ENCODE measurements at regions not wholly inside any gene's neighbourhood (a gene's known extent, or its start where the extent isn't known, plus 50 kb on each side); places are given as distances from the start of the nearest gene placed in this dataset.
"Not testable (repeated sequence)": the region's sequence is repeated elsewhere in the genome, so short reads cannot be mapped to it uniquely, and the experiment has no call there.

GRCh38 chr10:18875477-18875876, 173.1 kb upstream of the MALRD1 start:
- no peak for DNase-seq

DNA sequence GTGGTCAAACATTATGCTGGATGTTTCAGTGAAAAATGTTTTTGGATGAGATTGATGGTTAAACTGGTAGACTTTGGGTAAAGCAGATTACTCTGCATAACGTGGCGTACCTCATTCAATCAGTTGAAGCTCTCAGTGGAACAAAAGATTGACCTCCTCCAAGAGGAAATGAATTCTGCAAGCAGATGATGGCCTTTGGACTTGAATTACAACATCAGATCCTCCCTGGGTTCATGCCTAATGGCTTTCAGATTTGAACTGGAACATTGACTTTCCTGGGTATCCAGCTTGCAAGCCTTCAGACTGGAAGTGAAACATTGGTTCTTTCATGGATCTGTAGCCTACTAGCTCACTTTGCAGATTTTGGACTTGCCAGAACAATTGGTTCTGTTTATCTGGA, 169.3 kb upstream of the MALRD1 start:
- DNase-seq, result no peak

GRCh38 chr10:18880530-18880929, 168.1 kb upstream of the MALRD1 start:
- no peak for DNase-seq

DNA sequence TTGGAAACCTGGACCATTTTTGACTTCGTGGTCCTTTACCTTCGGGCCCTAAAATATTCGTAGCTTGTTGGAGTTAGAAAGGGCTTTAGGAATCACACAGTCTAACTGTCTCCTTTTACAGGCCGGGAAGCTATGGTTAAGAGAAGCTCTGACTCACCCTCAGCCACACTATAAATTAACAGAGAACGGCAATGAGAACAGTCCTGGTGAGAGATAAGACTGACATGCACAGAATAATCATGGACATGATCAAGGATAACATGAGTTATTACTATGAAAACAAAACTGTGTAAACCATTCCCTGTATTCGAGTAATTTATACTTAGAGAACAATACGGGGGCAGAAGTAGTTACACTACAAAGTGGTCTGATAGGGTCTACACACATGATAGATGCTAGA, 162.5 kb upstream of the MALRD1 start:
- no peak for DNase-seq

DNA sequence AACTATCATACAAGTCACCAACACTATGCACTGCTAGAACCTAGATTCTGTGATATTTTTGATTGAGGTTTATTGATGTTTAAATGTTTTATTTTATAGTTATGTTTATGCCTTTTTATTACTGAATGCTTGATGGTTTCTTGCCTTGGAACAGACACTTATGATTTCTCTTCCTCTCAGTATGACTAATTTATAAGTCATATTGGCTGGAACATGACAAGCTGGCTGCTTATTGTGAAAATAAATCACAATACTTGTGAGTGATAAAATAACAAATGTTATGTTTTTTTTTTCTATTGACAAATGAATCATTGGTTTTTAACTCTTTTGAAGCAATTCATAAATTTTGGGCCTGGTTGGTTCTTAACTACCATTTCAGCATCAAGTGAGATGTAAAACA, 142.0 kb upstream of the MALRD1 start:
- DNase-seq, result no peak

DNA sequence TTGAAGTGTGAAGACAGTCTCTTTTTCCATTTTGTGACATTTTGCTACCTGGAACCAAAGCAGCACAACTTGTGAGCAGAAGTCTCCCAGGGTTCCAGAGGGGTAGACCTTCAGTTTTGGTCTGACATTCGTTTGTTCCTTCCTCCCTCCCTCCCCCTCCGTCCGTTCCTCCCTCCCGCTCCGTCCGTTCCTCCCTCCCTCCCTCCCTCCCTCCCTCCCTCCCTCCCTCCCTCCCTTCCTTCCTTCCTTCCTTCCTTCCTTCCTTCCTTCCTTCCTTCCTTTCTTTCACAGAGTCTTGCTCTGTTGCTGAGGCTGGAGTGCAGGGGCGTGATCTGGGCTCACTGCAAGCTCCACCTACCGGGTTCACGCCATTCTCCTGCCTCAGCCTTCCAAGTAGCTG, 131.2 kb upstream of the MALRD1 start:
- not testable (repeated sequence) for DNase-seq

DNA sequence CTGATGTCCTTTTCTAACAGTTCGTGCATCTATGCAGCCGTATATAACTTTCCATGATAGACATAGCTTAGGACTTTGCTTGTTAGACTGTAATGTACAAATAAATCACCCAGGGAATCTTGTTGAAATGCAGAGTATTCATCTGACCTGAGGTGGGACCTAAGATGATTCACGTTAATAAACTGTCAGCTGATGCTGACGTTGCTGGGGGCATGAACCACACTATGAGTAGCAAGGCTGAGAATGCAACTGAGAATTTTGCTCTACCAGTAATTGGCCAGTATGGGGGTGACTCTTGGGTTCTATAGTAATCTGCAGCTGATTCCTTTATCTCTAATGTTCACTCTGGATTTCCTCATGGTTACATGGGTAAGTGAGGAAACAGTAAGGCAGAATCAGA, 130.1 kb upstream of the MALRD1 start:
- no peak for DNase-seq

GRCh38 chr10:18949391-18949790, 99.2 kb upstream of the MALRD1 start:
- DNase-seq, result no peak

DNA sequence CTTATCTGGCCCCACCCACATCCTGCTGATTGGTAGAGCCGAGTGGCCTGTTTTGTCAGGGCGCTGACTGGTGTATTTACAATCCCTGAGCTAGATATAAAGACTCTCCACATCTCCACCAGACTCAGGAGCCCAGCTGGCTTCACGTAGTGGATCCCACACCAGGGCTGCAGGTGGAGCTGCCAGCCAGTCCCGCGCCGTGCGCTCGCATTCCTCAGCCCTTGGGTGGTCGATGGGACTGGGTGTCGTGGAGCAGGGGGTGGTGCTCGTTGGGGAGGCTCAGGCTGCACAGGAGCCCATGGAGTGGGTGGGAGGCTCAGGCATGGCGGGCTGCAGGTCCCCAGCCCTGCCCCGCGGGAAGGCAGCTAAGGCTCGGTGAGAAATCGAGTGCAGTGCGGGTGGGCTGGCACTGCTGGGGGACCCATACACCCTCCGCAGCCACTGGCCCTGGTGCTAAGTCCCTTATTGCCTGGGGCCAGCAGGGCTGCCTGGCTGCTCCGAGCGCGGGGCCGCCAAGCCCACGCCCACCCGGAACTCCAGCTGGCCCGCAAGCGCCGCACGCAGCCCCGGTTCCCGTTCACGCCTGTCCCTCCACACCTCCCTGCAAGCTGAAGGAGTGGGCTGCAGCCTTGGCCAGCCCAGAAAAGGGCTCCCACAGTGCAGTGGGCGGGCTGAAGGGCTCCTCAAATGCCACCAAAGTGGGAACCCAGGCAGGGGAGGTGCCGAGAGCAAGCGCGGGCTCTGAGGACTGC, 97.4 kb upstream of the MALRD1 start:
- DNase-seq, result not testable (repeated sequence)

- DNase-seq, result no peak
Observed at GRCh38 chr10:18955061-18955460, 93.5 kb upstream of the MALRD1 start.

DNA sequence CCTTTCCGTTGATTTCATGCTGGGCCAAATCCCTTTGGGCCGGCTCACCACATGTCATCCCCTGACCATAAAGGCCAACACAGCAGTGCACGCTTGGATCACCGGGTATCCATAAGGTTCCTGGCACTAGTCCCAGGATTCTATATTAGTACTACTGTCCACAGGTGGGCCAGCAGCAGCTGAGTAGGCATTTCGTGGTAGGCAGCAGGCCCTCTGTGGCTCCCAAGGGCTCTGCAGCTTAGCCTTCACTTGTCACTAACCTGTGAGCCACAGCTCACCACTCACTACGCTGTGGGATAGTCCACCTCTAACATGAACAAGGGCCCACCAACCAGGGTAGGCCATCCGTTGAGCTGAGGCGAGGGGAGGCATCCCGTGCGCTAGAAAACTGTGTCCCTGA, 89.2 kb upstream of the MALRD1 start:
- no peak for DNase-seq

DNA sequence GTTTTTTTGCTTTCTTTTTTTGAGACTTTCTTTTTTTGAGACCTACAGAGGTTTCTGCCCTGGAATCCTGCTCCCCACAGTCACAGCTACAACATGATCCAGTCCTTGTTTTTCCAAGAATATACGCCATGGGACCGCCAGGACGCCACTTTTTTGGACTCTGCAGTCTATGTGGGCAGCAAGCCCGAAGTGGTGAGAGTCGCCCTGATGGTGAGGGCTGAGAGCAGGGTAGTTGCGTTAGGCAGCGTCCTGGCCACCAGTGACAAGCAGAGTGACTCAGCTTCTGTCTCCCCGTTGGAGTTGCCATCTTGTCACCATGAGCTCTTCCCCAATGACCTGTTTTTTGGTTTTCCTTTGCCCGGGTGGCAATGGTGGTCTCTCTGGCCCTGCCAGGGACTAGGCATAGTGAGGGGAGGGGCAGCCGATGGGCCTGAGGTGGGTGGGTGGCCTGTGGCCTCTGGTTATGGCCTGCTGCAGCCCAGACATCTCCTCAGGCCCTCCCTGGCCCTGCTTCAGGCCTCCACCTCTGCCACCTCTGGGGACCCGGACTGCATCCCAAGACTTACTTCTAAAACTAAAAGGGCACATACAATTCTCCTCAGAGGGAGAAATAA, 88.0 kb upstream of the MALRD1 start:
- no peak for DNase-seq

- no peak for DNase-seq
Observed at GRCh38 chr10:18968159-18968558, 80.4 kb upstream of the MALRD1 start.

DNA sequence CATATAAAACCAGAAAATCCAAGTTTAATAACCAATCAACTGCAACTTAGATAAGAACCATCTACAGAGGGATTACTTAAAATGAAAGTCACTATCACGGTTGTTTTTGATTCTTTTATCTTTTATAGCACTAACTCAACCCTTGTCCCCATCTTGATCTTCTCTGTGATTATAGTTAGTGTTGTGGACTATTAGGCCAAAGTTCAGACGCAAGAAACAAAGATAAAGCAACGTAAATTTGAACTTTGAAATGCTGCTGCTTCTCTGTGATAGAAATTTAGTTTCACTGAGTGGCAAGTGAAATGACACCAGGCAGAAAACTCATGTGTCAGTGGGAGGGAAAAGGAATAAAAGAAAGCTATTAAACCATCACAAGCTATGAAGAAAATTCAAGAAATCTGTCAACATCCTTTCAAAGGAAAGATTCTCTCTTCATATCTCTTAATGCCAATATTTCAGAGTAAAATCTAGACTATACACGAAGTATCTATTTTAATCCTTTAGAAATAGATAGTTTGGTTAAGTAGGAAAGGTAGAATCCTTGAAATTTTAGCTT, 71.8 kb upstream of the MALRD1 start:
- DNase-seq, result no peak

DNA sequence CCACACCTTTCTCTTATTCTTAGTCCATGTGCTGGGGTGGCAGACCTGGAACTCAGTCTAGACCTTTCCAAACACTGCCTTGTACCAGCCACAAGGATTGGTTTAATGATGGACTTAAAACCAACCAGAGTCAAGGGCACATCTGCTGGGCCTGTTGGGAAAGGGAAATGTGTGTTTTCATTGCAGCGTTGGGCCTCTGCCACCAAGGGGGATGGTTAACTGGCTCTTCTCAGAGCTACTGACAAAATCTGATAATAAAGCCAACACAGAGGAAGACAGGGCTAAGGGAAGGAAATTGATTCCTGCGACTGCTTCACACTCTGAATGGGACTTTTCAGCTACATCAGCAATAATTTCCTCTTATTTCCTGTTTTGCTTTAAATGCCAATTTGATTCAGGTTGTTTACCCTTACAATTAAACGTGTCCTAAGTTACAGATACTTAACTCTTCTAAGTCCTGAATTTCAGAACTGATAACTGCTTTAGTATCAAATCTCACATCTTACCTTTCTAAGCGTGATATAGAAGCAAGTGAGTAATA, 68.4 kb upstream of the MALRD1 start:
- no peak for DNase-seq

DNA sequence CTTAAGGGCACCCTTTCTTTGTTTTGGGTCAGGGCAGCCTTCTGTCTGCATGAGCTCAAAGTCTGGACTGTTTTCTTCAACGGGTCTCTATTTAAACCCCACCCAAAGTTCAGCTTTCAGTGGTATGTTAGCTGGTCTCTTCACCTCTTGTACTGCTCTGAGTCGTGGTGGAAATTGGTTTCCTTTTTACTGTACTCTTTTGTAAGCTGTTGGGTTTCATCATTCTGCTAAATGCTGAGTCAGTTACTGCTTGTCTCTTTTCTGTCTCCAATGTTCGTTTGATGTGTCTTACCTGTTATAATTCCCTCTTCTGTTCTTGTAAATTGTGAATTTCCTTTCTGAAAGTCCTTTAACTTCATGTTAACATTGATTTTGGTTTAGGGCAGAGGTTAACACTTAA, 64.1 kb upstream of the MALRD1 start:
- DNase-seq, result no peak

- no peak for DNase-seq
Observed at GRCh38 chr10:18988338-18988737, 60.3 kb upstream of the MALRD1 start.

Measured in NCI-H2171 treated with DMSO at 0.1 percent for 48 hours (cell line).